HCT116 (cell line): ENCODE measurements at regions not wholly inside any gene's neighbourhood (a gene's known extent, or its start where the extent isn't known, plus 50 kb on each side); places are given as distances from the start of the nearest gene placed in this dataset.

Experiments used
- ATAC-seq: fragments of 200-7000 bp; cut with Tn5 transposase; 2 replicates; pipeline ENCODE4 v1.9.1; 2020; ENCODE audit warnings: mild to moderate bottlenecking, moderate library complexity
- BruUV-seq: library from RNA; stranded (reverse); fragments of 400-500 nt; replicated peaks from 2 replicates; lab custom pipeline; 2021; lab: Mats Ljungman, UMichigan
- CTCF ChIA-PET: fragments of 300-600 bp; sonication (Branson Sonifier 250); formaldehyde crosslinking; loops from one replicate; lab custom pipeline; 2021; ENCODE audit warnings: antibody characterized with exemption; lab: Charles Lee
- POLR2A ChIA-PET: fragments of 300-600, 350-600 bp; sonication (Branson Sonifier 250); formaldehyde crosslinking; loops from one replicate; lab custom pipeline; 2021; ENCODE audit warnings: antibody characterized with exemption; lab: Charles Lee
- RAD21 ChIA-PET, 2 experiments: fragments of 300-600 bp; sonication (Branson Sonifier 250); formaldehyde crosslinking; loops; one replicate each; lab custom pipeline; 2023; ENCODE audit warnings: low total read pairs in 2 of 2; ENCODE audit not compliant: uncharacterized antibody in 2 of 2, unreplicated experiment in 2 of 2, low non-redundant PET in 1 of 2; lab: Charles Lee
- DNase-seq: peaks from one replicate; pipeline ENCODE4 v3.0.0-alpha.2; 2010; ENCODE audit warnings: low read depth, low spot score
- H2AFZ ChIP-seq: fragments of 200-600 bp; shearing (Covaris generic), sonication (generic); 2 replicates; pipeline ENCODE4 v1.6.1; 2017; ENCODE audit warnings: low read depth, mixed run types, mixed read lengths, antibody characterized with exemption, low read length; ENCODE audit not compliant: poor library complexity, severe bottlenecking
- H3K27ac ChIP-seq: 2 replicates; pipeline ENCODE4 v1.5.1; 2012; ENCODE audit warnings: low read depth, low read length
- H3K27me3 ChIP-seq: fragments of 200-600 bp; sonication (generic); 2 replicates; pipeline ENCODE4 v1.6.1; 2016; ENCODE audit warnings: mixed run types, low read length, mixed read lengths; ENCODE audit not compliant: insufficient read depth
- H3K36me3 ChIP-seq, 2 experiments: fragments of 200-500 bp in 1 of 2; fragments of 200-600 bp in 1 of 2; sonication (Bioruptor generic) in 1 of 2; sonication (generic) in 1 of 2; 2 replicates each; pipeline versions ENCODE4 v1.5.1 to v1.6.1; 2014 to 2016; ENCODE audit warnings: low read length in 2 of 2, inconsistent platforms in 1 of 2, mixed read lengths in 1 of 2, mixed run types in 1 of 2; ENCODE audit not compliant: insufficient read depth in 2 of 2, control insufficient read depth in 1 of 2
- H3K4me1 ChIP-seq, 2 experiments: fragments of 200-600 bp in 1 of 2; sonication (generic) in 1 of 2; 2 replicates each; pipeline versions ENCODE4 v1.5.1 to v1.6.1; 2012 to 2017; ENCODE audit warnings: low read length in 2 of 2, inconsistent platforms in 1 of 2, mild to moderate bottlenecking in 1 of 2, mixed read lengths in 1 of 2, mixed run types in 1 of 2, moderate library complexity in 1 of 2; ENCODE audit not compliant: insufficient read depth in 2 of 2, control insufficient read depth in 1 of 2
- H3K4me2 ChIP-seq: fragments of 200-600 bp; sonication (generic); 2 replicates; pipeline ENCODE4 v1.6.1; 2017; ENCODE audit warnings: mixed run types, low read length, mixed read lengths
- H3K4me3 ChIP-seq, 2 experiments: fragments of 200-600 bp in 1 of 2; sonication (generic) in 1 of 2; replicated peaks in 1 of 2; 2 replicates each; pipeline ENCODE4 v1.5.1; 2011 to 2016; ENCODE audit warnings: low read length in 2 of 2, control low read depth in 1 of 2, low read depth in 1 of 2, mild to moderate bottlenecking in 1 of 2, mixed read lengths in 1 of 2, mixed run types in 1 of 2
- H3K79me2 ChIP-seq: fragments of 200-600 bp; sonication (generic); 2 replicates; pipeline ENCODE4 v1.6.1; 2017; ENCODE audit warnings: mild to moderate bottlenecking, mixed run types, low read length, moderate library complexity, mixed read lengths; ENCODE audit not compliant: insufficient read depth
- H3K9ac ChIP-seq: fragments of 200-600 bp; sonication (generic); 2 replicates; pipeline ENCODE4 v1.6.1; 2016; ENCODE audit warnings: low read length, mixed read lengths
- H3K9me2 ChIP-seq: fragments of 200-600 bp; sonication (generic), shearing (Covaris generic); 2 replicates; pipeline ENCODE4 v1.6.1; 2017; ENCODE audit warnings: mixed run types, mild to moderate bottlenecking, moderate library complexity; ENCODE audit not compliant: insufficient read depth
- H3K9me3 ChIP-seq, 2 experiments: fragments of 200-500 bp in 1 of 2; fragments of 200-600 bp in 1 of 2; sonication (Bioruptor generic) in 1 of 2; sonication (generic) in 1 of 2; 2 replicates each; pipeline ENCODE4 v1.6.1; 2014 to 2017; ENCODE audit warnings: low read length in 2 of 2, mixed read lengths in 2 of 2, inconsistent platforms in 1 of 2, low read depth in 1 of 2, mild to moderate bottlenecking in 1 of 2, mixed run types in 1 of 2, moderate library complexity in 1 of 2; ENCODE audit not compliant: control insufficient read depth in 1 of 2, insufficient read depth in 1 of 2
- H4K20me1 ChIP-seq: fragments of 200-600 bp; sonication (generic), shearing (Covaris generic); 2 replicates; pipeline ENCODE4 v1.6.1; 2017; ENCODE audit warnings: mixed run types, mild to moderate bottlenecking, moderate library complexity; ENCODE audit not compliant: insufficient read depth
- CBX3 ChIP-seq: IDR thresholded peaks from 2 replicates; pipeline ENCODE4 v1.6.1; 2012; ENCODE audit warnings: low read depth
- CEBPB ChIP-seq: IDR thresholded peaks from 2 replicates; pipeline ENCODE4 v1.6.1; 2012; ENCODE audit warnings: low read depth
- EGR1 ChIP-seq: IDR thresholded peaks from 2 replicates; pipeline ENCODE4 v1.6.1; 2012; ENCODE audit warnings: low read depth
- ELF1 ChIP-seq: IDR thresholded peaks from 2 replicates; pipeline ENCODE4 v1.6.1; 2012; ENCODE audit warnings: low read depth, borderline replicate concordance
- FOSL1 ChIP-seq: IDR thresholded peaks from 2 replicates; pipeline ENCODE4 v1.6.1; 2012; ENCODE audit warnings: low read depth
- JUND ChIP-seq: IDR thresholded peaks from 2 replicates; pipeline ENCODE4 v1.6.1; 2012
- POLR2A ChIP-seq: IDR thresholded peaks from 2 replicates; pipeline ENCODE4 v1.7.0; 2011; ENCODE audit warnings: borderline replicate concordance; ENCODE audit not compliant: insufficient read depth, insufficient read length; ENCODE audit errors: extremely low read depth
- SP1 ChIP-seq: IDR thresholded peaks from 2 replicates; pipeline ENCODE4 v1.6.1; 2012; ENCODE audit warnings: low read depth
- TCF7L2 ChIP-seq: IDR thresholded peaks from 2 replicates; pipeline ENCODE4 v1.7.0; 2011; ENCODE audit warnings: borderline replicate concordance, inconsistent platforms; ENCODE audit not compliant: insufficient read depth, insufficient read length; ENCODE audit errors: extremely low read depth
- ZFX ChIP-seq: fragments of 450-650 bp; IDR thresholded peaks from 2 replicates; pipeline ENCODE4 v1.6.1; 2017
- ZNF274 ChIP-seq: fragments of 200-500 bp; sonication (Bioruptor generic); IDR thresholded peaks from 2 replicates; pipeline ENCODE4 v1.6.1; 2014; ENCODE audit warnings: mild to moderate bottlenecking, low read depth, low read length, inconsistent platforms
- intact Hi-C: fragments of 100-400 bp; cut with micrococcal nuclease; formaldehyde crosslinking; loops from 2 replicates; pipeline ENCODE4 v1.10.0; 2022
- TF ChIP-seq, protein P1 (sequence below), 3 experiments: fragments of 200-600 bp in 1 of 3; sonication (generic) in 1 of 3; IDR thresholded peaks in 2 of 3; conservative IDR thresholded peaks in 1 of 3; 2 replicates each; pipeline ENCODE4 v1.5.1; 2012 to 2017; ENCODE audit warnings: low read depth in 2 of 3, low read length in 2 of 3, antibody characterized with exemption in 1 of 3, borderline replicate concordance in 1 of 3, control low read depth in 1 of 3, mild to moderate bottlenecking in 1 of 3, mixed read lengths in 1 of 3, mixed run types in 1 of 3, moderate library complexity in 1 of 3; ENCODE audit not compliant: insufficient read depth in 1 of 3
- TF ChIP-seq, protein P2 (sequence below): IDR thresholded peaks from 2 replicates; pipeline ENCODE4 v1.6.1; 2012; ENCODE audit warnings: low read depth
- TF ChIP-seq, protein P3 (sequence below): IDR thresholded peaks from 2 replicates; pipeline ENCODE4 v1.6.1; 2012

DNA sequence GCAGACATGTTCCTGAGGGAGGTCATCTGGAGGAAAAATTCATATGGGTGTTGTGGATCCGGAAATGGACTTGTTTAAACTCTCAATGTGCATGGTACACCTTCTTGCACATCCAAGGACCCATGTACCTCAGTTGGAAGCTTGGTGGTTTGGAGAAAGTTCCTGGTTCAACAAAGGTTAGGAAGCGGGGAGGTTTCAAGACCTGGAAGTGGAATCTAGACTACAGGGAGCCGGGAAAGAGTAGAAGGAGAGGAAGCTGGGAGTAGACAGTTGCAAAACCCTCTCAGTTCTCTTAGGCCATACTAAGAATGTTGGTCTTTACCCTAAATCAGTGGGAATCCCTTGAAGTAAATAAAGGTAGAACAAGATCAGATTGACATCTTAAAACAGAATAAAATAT is 209.8 kb upstream of the SPOPL start:
- intact Hi-C loops: no loop called here
- TF ChIP-seq EGR1 (no peak), ELF1 (no peak), CBX3 (no peak), ZFX (no peak), TCF7L2 (no peak), SP1 (no peak), JUND (no peak), CEBPB (no peak), POLR2A (no peak), FOSL1 (no peak), ZNF274 (no peak)
- TF ChIP-seq, protein P1, sequence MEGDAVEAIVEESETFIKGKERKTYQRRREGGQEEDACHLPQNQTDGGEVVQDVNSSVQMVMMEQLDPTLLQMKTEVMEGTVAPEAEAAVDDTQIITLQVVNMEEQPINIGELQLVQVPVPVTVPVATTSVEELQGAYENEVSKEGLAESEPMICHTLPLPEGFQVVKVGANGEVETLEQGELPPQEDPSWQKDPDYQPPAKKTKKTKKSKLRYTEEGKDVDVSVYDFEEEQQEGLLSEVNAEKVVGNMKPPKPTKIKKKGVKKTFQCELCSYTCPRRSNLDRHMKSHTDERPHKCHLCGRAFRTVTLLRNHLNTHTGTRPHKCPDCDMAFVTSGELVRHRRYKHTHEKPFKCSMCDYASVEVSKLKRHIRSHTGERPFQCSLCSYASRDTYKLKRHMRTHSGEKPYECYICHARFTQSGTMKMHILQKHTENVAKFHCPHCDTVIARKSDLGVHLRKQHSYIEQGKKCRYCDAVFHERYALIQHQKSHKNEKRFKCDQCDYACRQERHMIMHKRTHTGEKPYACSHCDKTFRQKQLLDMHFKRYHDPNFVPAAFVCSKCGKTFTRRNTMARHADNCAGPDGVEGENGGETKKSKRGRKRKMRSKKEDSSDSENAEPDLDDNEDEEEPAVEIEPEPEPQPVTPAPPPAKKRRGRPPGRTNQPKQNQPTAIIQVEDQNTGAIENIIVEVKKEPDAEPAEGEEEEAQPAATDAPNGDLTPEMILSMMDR (IDR thresholded peaks at IDR 0.05 in 2 of 3, conservative IDR thresholded peaks at IDR 0.05 in 1 of 3; ENCODE audit: borderline replicate concordance in 1 of 3, insufficient read depth in 1 of 3, low read depth in 2 of 3, low read length in 2 of 3): no peak
- TF ChIP-seq, protein P2, sequence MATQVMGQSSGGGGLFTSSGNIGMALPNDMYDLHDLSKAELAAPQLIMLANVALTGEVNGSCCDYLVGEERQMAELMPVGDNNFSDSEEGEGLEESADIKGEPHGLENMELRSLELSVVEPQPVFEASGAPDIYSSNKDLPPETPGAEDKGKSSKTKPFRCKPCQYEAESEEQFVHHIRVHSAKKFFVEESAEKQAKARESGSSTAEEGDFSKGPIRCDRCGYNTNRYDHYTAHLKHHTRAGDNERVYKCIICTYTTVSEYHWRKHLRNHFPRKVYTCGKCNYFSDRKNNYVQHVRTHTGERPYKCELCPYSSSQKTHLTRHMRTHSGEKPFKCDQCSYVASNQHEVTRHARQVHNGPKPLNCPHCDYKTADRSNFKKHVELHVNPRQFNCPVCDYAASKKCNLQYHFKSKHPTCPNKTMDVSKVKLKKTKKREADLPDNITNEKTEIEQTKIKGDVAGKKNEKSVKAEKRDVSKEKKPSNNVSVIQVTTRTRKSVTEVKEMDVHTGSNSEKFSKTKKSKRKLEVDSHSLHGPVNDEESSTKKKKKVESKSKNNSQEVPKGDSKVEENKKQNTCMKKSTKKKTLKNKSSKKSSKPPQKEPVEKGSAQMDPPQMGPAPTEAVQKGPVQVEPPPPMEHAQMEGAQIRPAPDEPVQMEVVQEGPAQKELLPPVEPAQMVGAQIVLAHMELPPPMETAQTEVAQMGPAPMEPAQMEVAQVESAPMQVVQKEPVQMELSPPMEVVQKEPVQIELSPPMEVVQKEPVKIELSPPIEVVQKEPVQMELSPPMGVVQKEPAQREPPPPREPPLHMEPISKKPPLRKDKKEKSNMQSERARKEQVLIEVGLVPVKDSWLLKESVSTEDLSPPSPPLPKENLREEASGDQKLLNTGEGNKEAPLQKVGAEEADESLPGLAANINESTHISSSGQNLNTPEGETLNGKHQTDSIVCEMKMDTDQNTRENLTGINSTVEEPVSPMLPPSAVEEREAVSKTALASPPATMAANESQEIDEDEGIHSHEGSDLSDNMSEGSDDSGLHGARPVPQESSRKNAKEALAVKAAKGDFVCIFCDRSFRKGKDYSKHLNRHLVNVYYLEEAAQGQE: no peak
- TF ChIP-seq, protein P3, sequence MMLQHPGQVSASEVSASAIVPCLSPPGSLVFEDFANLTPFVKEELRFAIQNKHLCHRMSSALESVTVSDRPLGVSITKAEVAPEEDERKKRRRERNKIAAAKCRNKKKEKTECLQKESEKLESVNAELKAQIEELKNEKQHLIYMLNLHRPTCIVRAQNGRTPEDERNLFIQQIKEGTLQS: no peak
- TF ChIP-seq, all 23 proteins: peak for 0
- Histone ChIP-seq H2AFZ (no peak overlapping the region), H3K4me3 (no peak overlapping the region), H3K4me2 (peak overlapping the region; percentile 5; the same call in 1 of the 2 replicates), H3K79me2 (no peaks in the 10 kb centered on the region), H3K9me2 (no peaks in the 10 kb centered on the region), H3K9me3 (no peaks in the 10 kb centered on the region), H3K27me3 (no peaks in the 10 kb centered on the region), H4K20me1 (no peaks in the 10 kb centered on the region), H3K27ac (no peak overlapping the region), H3K9ac (no peak overlapping the region), H3K4me1 (peaks cover 2 to 12% of the 10 kb centered on the region in 2 experiments; a peak in 2 of 4 replicates), H3K36me3 (no peaks in the 10 kb centered on the region)
- no peak for ATAC-seq
- ChIA-PET RAD21 (no interaction called here), POLR2A (no interaction called here), CTCF (no interaction called here)
- no TSS peak for BruUV-seq
- DNase-seq: no peak
